Globus pallidus (tissue), 1 donor: ENCODE measurements at regions not wholly inside any gene's neighbourhood (a gene's known extent, or its start where the extent isn't known, plus 50 kb on each side); places are given as distances from the start of the nearest gene placed in this dataset.
A peak's percentile ranks its signal among the peaks of the same experiment; 100 is the strongest.
"Not testable (repeated sequence)": the region's sequence is repeated elsewhere in the genome, so short reads cannot be mapped to it uniquely, and the experiment has no call there.

Experiments used
- DNase-seq: peaks from one replicate; pipeline ENCODE4 v3.0.0-alpha.2; 2015; ENCODE audit warnings: low spot score

DNA sequence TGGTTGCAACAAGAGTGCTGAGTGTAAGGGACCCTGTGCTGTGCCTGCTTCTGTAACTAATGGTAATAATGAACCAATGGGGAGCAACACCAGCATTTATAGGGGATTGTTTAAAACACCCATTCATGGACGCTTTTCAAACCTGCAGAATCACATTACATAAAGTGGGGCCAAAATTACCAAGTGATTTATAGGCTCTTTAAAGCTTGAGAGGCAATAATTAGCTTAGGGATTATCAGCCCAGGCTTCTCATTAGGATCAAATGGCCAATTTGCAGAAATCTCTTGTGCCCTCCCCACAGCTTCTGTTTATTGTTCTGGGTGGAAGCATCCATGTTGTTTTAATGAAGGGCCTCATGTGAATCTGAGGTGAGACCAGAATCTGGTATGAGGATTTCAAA, 125.5 kb downstream of the ZNF486 start:
- not testable (repeated sequence) for DNase-seq

GRCh38 chr19:20289186-20289585, 122.2 kb downstream of the ZNF486 start:
- DNase-seq: no peak

- DNase-seq: peak; percentile 80
These were observed 120.1 kb downstream of the ZNF486 start for GRCh38 chr19:20287070-20287469.

DNA sequence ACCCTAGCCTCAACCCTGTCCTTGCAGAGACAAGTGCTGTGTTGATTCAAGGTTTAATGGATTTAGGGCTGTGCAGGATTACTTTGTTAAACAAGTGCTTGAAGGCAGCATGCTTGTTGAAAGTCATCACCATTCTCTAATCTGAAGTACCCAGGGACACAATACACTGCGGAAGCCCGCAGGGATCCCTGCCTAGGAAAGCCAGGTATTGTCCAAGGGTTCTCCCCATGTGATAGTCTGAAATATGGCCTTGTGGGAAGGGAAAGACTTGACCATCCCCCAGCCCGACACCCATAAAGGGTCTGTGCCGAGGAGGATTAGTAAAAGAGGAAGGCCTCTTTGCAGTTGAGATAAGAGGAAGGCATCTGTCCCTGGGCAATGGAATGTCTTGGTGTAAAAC, 118.9 kb downstream of the ZNF486 start:
- DNase-seq: not testable (repeated sequence)

DNA sequence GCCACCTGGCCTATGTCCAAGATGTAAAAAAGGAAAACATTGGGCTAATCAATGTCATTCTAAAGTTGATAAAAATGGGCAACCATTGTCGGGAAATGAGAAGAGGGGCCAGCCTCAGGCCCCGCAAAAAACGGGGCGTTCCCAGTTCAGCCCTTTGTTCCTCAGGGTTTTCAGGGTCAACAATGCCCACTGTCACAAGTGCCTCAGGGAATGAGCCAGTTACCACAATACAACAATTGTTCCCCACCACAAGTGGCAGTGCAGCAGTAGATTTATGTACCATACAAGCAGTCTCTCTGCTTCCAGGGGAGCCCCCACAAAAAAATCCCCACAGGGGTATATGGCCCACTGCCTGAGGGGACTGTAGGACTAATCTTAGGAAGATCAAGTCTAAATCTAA, 112.5 kb downstream of the ZNF486 start:
- peak; percentile 92 for DNase-seq

DNA sequence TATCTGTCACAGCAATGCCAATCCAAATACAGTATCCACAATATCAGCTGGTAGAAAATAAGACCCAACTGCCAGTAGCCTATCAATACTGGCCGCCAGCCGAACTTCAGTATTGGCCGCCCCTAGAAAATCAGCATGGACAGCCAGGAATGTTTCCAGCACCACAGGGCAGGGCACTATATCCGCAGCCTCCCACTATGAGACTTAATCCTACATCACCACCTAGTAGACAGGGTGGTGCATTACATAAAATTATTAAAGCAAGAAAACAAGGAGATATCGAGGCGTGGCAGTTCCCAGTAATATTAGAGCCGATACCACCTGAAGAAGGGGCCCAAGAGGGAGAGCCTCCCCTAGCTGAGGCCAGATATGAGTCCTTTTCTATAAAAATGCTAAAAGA, 111.3 kb downstream of the ZNF486 start:
- no peak for DNase-seq

GRCh38 chr19:20276732-20277082, 109.7 kb downstream of the ZNF486 start:
- DNase-seq: not testable (repeated sequence)

- DNase-seq: no peak
These were observed 109.2 kb downstream of the ZNF486 start for GRCh38 chr19:20276011-20276731.

DNA sequence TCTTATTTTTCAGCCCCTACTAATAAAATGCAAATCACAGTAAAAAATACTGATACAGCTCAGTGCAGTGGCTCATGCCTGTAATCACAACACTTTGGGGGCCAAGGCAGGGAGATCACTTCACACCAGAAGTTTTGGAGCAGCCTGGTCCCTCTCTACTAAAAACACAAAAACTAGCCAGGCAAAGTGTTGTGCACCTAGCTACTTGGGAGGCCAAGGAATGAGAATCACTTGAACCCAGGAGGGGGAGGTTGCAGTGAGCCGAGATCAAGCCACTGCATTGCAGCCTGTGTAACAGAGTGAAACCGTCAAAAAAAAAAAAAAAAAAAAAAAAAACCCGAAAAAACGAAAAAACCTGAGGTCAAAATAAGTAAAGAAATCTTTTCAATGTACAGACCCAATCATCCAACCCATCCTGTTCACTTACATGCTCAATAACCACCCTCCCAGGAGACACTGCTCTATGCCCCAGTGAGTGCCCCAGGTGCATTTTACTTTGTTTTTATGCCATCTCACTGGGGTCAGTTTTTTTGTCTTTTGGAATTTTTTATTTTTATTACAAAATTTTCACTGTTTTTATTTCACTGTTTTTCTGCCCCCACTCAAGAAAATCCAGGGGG, 107.0 kb downstream of the ZNF486 start:
- no peak for DNase-seq

DNA sequence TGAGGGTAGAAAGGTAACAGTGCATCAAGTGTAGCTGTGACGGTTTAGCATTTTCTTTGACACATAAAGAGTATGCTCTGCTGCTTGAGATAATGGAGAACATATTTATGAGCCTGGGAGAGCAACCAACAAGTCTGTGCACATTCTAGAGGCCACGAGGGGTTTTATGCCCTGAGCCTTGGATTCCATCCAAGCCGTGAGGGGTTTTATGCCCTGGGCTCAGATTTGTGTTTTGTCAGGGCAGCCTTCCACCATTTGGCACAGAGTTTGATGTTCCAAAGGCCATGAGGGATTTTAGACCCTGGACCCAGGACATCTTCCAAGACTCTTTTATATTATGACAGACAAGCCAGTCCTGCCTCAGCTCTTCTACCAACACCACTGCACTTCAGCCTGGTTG, 106.4 kb downstream of the ZNF486 start:
- no peak for DNase-seq

DNA sequence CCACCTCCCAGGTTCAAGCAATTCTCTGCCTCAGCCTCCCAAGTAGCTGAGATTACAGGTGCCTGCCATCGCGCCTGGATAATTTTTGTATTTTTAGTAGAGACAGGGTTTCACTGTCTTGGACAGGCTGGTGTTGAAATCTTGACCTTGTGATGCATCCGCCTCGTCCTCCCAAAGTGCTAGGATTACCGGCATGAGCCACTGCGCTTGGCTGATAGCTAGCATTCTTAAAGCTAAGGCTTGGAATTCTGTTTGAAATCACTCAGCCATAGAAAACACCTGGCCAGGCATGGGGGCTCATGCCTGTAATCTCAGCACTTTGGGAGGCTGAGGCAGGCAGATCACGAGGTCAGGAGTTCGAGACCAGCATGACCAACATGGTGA, 105.6 kb downstream of the ZNF486 start:
- not testable (repeated sequence) for DNase-seq

DNA sequence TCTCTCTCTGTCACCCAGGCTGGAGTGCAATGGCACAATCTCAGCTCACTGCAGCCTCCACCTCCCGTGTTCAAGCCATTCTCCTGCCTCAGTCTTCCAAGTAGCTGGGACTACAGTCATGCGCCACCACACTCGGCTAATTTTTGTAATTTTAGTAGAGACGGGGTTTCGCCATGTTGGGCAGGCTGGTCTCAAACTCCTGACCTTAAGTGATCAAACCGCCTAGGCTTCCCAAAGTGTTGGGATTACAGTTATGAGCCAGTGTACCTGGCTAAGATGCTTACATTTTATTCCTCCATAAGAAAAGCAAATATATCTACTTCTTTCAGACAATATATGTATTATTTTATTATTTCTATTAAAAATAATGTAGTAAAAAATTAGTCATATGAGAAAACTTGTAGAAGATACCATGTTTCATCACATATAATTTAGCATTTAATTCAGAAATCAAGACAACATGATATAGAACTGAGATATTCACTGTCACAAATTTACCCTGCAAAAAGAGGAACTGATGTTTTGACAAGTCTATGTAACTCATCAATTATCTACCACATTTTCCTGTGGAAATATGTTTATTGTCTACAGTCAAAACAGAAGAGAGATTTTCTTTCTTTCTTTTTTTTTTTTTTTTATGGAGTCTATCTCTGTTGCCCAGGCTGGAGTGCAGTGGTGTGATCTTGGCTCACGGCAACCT, 105.1 kb downstream of the ZNF486 start:
- DNase-seq: not testable (repeated sequence)

DNA sequence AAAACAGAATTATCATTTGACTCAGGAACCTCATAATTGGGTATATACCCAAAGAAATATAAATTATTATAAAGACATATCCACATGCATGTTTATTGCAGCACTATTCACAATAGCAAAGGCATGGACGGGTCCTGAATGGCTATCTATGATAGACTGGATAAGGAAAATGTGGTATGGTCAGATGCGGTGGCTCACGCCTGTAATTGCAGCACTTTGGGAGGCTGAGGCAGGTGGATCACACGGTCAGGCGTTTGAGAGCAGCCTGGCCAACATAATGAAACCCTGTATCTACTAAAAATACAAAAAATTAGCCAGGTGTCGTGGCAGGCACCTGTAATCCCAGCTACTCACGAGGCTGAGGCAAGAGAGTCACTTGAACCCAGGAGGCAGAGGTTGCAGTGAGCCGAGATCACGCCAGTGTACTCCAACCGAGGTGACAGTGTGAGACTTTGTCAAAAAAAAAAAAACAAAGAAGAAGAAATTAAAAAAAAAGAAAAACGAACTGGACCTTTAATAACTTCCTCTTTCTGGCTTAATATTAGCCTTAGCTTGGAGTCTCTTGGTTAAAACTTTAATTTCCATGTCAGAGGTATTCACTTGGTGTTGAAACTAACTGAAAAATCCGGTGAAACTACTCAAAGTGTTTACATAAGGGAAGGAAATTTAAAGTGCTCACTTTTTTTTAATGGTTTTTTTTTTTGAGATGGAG, 104.4 kb downstream of the ZNF486 start:
- no peak for DNase-seq

DNA sequence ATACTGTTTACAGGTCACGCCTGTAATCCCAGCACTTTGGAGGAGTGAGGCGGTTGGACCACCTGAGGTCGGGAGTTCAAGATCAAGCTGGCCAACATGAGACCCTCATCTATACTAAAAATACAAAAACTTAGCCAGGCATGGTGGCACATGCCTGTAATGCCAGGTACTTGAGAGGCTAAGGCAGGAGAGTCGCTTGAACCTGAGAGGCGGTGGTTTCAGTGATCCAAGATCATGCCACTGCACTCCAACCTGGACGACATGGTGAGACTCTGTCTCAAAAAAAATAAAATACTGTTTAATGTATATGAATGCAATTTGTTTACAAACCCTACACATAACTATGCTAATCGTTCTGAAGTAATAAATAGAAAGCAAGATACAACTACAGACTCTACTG, 102.4 kb downstream of the ZNF486 start:
- no peak for DNase-seq

DNA sequence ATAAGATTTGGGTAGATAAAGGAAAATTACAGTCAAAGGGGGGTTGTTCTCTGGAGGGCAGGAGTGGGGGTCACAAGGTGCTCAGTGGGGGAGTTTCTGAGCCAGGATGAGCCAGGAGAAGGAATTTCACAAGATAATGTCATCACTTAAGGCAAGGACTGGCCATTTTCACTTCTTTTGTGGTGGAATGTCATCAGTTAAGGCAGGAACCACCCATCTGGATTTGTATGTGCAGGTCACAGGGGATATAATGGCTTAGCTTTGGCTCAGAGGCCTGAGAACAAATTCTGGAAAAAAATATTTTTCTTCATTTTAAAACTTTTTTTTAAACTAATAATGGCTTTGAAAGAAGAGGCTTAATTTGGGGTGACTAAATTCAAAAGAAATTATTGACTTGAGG, 94.5 kb downstream of the ZNF486 start:
- DNase-seq: not testable (repeated sequence)

- not testable (repeated sequence) for DNase-seq
These were observed 93.7 kb downstream of the ZNF486 start for GRCh38 chr19:20260738-20261137.

- DNase-seq: no peak
These were observed 92.6 kb downstream of the ZNF486 start for GRCh38 chr19:20259615-20260014.

GRCh38 chr19:20256606-20257005, 89.6 kb downstream of the ZNF486 start:
- DNase-seq: no peak

GRCh38 chr19:20254121-20254520, 87.1 kb downstream of the ZNF486 start:
- no peak for DNase-seq

DNA sequence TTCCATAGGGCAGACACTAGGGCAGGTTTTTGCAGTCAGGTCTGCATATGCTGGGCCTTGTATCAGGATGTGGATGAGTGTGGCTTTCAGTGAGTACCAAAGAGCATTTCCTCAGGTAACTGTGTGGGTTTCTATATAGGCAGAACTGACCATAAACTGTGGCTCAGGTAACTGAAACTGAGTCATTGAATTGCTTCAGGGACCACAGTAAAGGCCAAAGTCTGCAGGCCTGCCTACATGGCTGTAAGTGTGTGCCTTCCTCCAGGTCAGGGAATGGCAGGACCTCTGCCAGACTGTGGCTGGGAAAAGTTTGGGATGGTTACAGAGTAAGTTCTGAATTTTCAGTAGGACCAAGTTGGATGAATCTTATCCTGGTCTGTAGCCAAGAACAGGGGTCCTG, 85.6 kb downstream of the ZNF486 start:
- DNase-seq: no peak

GRCh38 chr19:20250627-20251026, 83.6 kb downstream of the ZNF486 start:
- no peak for DNase-seq

DNA sequence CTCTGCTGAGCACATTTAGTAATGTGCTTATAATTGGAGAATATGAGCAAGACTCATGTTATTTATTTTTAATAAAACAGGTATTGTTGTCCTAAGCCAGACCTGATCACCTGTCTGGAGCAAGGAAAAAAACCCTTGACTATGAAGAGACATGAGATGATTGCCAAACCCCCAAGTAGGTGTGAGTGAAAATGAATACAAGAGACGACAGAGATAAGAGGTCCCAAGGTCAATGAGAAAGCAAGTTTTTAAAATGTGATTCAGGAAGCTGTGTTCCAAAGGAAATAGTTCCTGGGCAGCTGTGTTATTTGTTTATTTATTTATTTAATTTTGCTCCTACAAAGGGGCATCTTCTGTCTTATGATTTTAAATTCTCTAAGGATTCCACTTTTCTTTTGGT, 83.1 kb downstream of the ZNF486 start:
- DNase-seq: no peak
